Prostate gland (tissue), 2 donors: ENCODE measurements at regions not wholly inside any gene's neighbourhood (a gene's known extent, or its start where the extent isn't known, plus 50 kb on each side); places are given as distances from the start of the nearest gene placed in this dataset.

Experiments used
- POLR2A ChIP-seq: fragments of 450-650 bp; IDR thresholded peaks from one replicate; pipeline ENCODE4 v1.6.1; 2016; ENCODE audit warnings: antibody characterized with exemption, mild to moderate bottlenecking
- POLR2AphosphoS5 ChIP-seq: sonication (generic); formaldehyde crosslinking; IDR thresholded peaks from one replicate; pipeline ENCODE4 v1.6.1; 2017; ENCODE audit warnings: antibody characterized with exemption
- TF ChIP-seq, protein P1 (sequence below), 4 experiments: fragments of 200-600 bp in 2 of 4; fragments of 450-650 bp in 2 of 4; sonication (generic) in 2 of 4; IDR thresholded peaks; 1 replicate in 3 of 4; 2 replicates in 1 of 4; pipeline ENCODE4 v1.5.1; 2016 to 2019; ENCODE audit warnings: antibody characterized with exemption in 4 of 4, mild to moderate bottlenecking in 2 of 4, moderate library complexity in 2 of 4

DNA sequence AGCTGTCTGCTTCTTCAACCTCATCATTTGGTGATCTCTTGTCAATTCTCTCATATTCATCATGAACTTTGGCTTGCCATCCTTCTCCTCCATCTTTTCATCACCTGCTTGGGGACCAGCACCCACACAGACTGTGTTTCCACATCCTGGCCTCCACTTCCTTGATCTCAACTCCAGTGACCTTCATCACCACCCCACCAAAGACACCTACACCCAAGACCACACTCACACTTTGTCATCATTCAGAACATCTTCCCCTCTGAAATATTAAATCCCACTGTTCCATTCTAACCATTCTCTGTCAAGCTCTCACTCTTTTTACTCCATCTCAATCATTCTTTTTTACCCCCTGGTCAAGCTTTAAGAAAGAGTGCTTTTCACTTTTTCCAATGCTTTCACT is 115.5 kb upstream of the VAV3 start:
- TF ChIP-seq, protein P1, sequence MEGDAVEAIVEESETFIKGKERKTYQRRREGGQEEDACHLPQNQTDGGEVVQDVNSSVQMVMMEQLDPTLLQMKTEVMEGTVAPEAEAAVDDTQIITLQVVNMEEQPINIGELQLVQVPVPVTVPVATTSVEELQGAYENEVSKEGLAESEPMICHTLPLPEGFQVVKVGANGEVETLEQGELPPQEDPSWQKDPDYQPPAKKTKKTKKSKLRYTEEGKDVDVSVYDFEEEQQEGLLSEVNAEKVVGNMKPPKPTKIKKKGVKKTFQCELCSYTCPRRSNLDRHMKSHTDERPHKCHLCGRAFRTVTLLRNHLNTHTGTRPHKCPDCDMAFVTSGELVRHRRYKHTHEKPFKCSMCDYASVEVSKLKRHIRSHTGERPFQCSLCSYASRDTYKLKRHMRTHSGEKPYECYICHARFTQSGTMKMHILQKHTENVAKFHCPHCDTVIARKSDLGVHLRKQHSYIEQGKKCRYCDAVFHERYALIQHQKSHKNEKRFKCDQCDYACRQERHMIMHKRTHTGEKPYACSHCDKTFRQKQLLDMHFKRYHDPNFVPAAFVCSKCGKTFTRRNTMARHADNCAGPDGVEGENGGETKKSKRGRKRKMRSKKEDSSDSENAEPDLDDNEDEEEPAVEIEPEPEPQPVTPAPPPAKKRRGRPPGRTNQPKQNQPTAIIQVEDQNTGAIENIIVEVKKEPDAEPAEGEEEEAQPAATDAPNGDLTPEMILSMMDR (IDR thresholded peaks at IDR 0.05): no peak
- TF ChIP-seq POLR2AphosphoS5 (no peak), POLR2A (no peak)
